ENCODE measurements at regions not wholly inside any gene's neighbourhood (a gene's known extent, or its start where the extent isn't known, plus 50 kb on each side); places are given as distances from the start of the nearest gene placed in this dataset.
"Not testable (repeated sequence)": the region's sequence is repeated elsewhere in the genome, so short reads cannot be mapped to it uniquely, and the experiment has no call there.

GRCh38 chr2:138243372-138243771 is 258.2 kb upstream of the SPOPL start:
- DNase-seq (ENCODE audit: low spot score), result no peak
- intact Hi-C loops (cut with DNase I), result no loop called here
- no peak for ATAC-seq

GRCh38 chr2:138244501-138244925 is 257.1 kb upstream of the SPOPL start:
- DNase-seq (ENCODE audit: low spot score) (no peak), ATAC-seq (no peak)
- intact Hi-C loops (cut with DNase I), result no loop called here

- ATAC-seq, result no peak
- intact Hi-C loops (cut with DNase I), result no loop called here
- DNase-seq (ENCODE audit: low spot score), result no peak
These were observed 256.3 kb upstream of the SPOPL start for GRCh38 chr2:138245310-138245709.

- no peak for ATAC-seq
- intact Hi-C loops (cut with DNase I), result no loop called here
These were observed 254.3 kb upstream of the SPOPL start for GRCh38 chr2:138247302-138247701.

GRCh38 chr2:138249207-138249606 is 252.4 kb upstream of the SPOPL start:
- DNase-seq (ENCODE audit: low spot score), result no peak
- intact Hi-C loops (cut with DNase I), result no loop called here

More at GRCh38 chr2:138247302-138247701, 254.3 kb upstream of the SPOPL start:
- no peak for DNase-seq (ENCODE audit: low spot score)

GRCh38 chr2:138250843-138251320 is 250.7 kb upstream of the SPOPL start:
- intact Hi-C loops (cut with DNase I); ATAC-seq; DNase-seq (ENCODE audit: low spot score): not testable (repeated sequence)

More at GRCh38 chr2:138249207-138249606, 252.4 kb upstream of the SPOPL start:
- no peak for ATAC-seq

GRCh38 chr2:138252587-138252986 is 249.0 kb upstream of the SPOPL start:
- no peak for DNase-seq (ENCODE audit: low spot score)
- intact Hi-C loops (cut with DNase I), result no loop called here
- no peak for ATAC-seq

GRCh38 chr2:138255670-138256069 is 245.9 kb upstream of the SPOPL start:
- no peak for ATAC-seq
- no peak for DNase-seq (ENCODE audit: low spot score)
- intact Hi-C loops (cut with DNase I), result no loop called here

- intact Hi-C loops (cut with DNase I), result no loop called here
- ATAC-seq, result no peak
- DNase-seq (ENCODE audit: low spot score), result no peak
These were observed 234.2 kb upstream of the SPOPL start for GRCh38 chr2:138267161-138267901.

GRCh38 chr2:138267902-138268254 is 233.7 kb upstream of the SPOPL start:
- ATAC-seq (no peak), DNase-seq (ENCODE audit: low spot score) (no peak)
- intact Hi-C loops (cut with DNase I), result no loop called here

- no peak for DNase-seq (ENCODE audit: low spot score)
- no peak for ATAC-seq
- intact Hi-C loops (cut with DNase I), result no loop called here
These were observed 231.8 kb upstream of the SPOPL start for GRCh38 chr2:138269765-138270164.

- ATAC-seq (no peak), DNase-seq (ENCODE audit: low spot score) (no peak)
- intact Hi-C loops (cut with DNase I), result no loop called here
These were observed 230.1 kb upstream of the SPOPL start for GRCh38 chr2:138271467-138271866.

- intact Hi-C loops (cut with DNase I), result no loop called here
- DNase-seq (ENCODE audit: low spot score) (no peak), ATAC-seq (no peak)
These were observed 228.9 kb upstream of the SPOPL start for GRCh38 chr2:138272524-138273195.

GRCh38 chr2:138273280-138273679 is 228.3 kb upstream of the SPOPL start:
- intact Hi-C loops (cut with DNase I); DNase-seq (ENCODE audit: low spot score); ATAC-seq: not testable (repeated sequence)

GRCh38 chr2:138274421-138275291 is 226.9 kb upstream of the SPOPL start:
- ATAC-seq (no peak), DNase-seq (ENCODE audit: low spot score) (no peak)
- intact Hi-C loops (cut with DNase I), result no loop called here

- intact Hi-C loops (cut with DNase I), result no loop called here
- ATAC-seq (no peak), DNase-seq (ENCODE audit: low spot score) (no peak)
These were observed 226.3 kb upstream of the SPOPL start for GRCh38 chr2:138275292-138275690.

- intact Hi-C loops (cut with DNase I), result no loop called here
- ATAC-seq, result no peak
- no peak for DNase-seq (ENCODE audit: low spot score)
These were observed 225.7 kb upstream of the SPOPL start for GRCh38 chr2:138275881-138276280.

GRCh38 chr2:138276339-138276738 is 225.2 kb upstream of the SPOPL start:
- intact Hi-C loops (cut with DNase I), result no loop called here
- ATAC-seq (no peak), DNase-seq (ENCODE audit: low spot score) (no peak)

- DNase-seq (ENCODE audit: low spot score) (no peak), ATAC-seq (no peak)
- intact Hi-C loops (cut with DNase I), result no loop called here
These were observed 224.5 kb upstream of the SPOPL start for GRCh38 chr2:138277062-138277461.

- intact Hi-C loops (cut with DNase I), result no loop called here
- DNase-seq (ENCODE audit: low spot score) (no peak), ATAC-seq (no peak)
These were observed 221.7 kb upstream of the SPOPL start for GRCh38 chr2:138279871-138280270.

Measured in sciatic nerve (tissue), 2 donors.